HUES64 (cell line): ENCODE measurements at regions not wholly inside any gene's neighbourhood (a gene's known extent, or its start where the extent isn't known, plus 50 kb on each side); places are given as distances from the start of the nearest gene placed in this dataset.

Experiments
- H3K27ac ChIP-seq: 2 replicates; pipeline ENCODE4 v1.7.0; 2013; ENCODE audit warnings: low read depth, low read length, inconsistent platforms
- H3K27me3 ChIP-seq: 2 replicates; pipeline ENCODE4 v1.6.1; 2013; ENCODE audit warnings: mild to moderate bottlenecking, low read length; ENCODE audit not compliant: insufficient read depth
- H3K36me3 ChIP-seq: 2 replicates; pipeline ENCODE4 v1.6.1; 2013; ENCODE audit warnings: mild to moderate bottlenecking, low read length; ENCODE audit not compliant: insufficient read depth
- H3K4me1 ChIP-seq: 2 replicates; pipeline ENCODE4 v1.6.1; 2013; ENCODE audit warnings: mild to moderate bottlenecking, low read length, moderate library complexity; ENCODE audit not compliant: insufficient read depth
- H3K4me3 ChIP-seq: 2 replicates; pipeline ENCODE4 v1.5.1; 2013; ENCODE audit warnings: mild to moderate bottlenecking, low read length, moderate library complexity
- H3K9ac ChIP-seq: 2 replicates; pipeline ENCODE4 v1.6.1; 2013; ENCODE audit warnings: mild to moderate bottlenecking, low read depth, low read length
- H3K9me3 ChIP-seq: 2 replicates; pipeline ENCODE4 v1.6.1; 2013; ENCODE audit warnings: low read depth, low read length; ENCODE audit not compliant: insufficient read depth
- WGBS: fragments of 150-250, 120-280 bp; methylation state at CpG from one replicate; pipeline ENCODE4 v1.1.7; 2013; ENCODE audit warnings: missing lambda C conversion rate; 5-methylcytosine and 5-hydroxymethylcytosine counted together

DNA sequence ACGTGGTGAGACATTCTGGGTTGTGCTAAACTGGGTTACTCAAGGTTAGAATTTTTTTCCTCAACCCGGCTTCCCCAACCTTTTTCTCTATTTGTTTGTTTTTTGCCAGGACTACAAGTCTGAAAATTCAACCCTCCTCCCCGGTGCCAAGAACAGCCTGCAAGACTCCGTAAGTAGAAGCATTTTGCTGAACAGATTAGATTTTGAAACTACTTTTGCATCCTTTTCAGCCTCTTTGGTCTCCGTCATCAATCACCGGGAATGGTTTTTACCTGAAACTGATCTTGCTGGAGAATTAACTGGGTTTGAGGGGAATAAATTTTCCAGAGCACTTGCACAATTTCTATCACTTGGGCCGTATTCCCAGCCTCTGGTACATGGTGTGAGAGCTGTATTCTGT, 501.2 kb upstream of the EEF2KMT start:
- Histone ChIP-seq H3K36me3 (no peaks in the 10 kb centered on the region), H3K27me3 (no peaks in the 10 kb centered on the region), H3K4me1 (no peaks in the 10 kb centered on the region), H3K4me3 (no peak overlapping the region), H3K9ac (no peak overlapping the region), H3K9me3 (no peaks in the 10 kb centered on the region), H3K27ac (no peak overlapping the region)
- WGBS = 95% methylated on average over 7 of the region's 7 CpGs

DNA sequence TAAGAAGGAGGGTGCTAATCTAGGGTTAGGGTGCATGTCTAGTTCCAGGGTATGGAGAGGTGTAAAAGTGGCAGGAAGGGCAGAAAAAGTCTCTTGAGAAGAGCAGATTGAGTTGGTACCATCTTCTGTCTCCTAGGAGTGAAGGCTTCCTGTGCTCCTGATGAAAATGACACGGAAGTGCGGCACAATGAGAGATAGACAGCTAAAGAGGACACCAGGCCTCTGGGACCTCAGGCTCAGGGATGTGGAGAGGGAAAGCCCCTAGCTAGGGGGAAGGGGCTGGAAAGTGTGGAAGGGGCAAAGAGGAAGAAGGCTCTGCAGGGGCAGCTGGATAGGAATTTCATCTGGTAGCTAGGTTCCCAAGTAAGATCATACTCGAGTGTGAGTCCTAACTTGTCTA, 498.3 kb upstream of the EEF2KMT start:
- H3K27me3 ChIP-seq = no peaks in the 10 kb centered on the region
- no peaks in the 10 kb centered on the region for H3K36me3 ChIP-seq
- no peak overlapping the region for H3K4me3 ChIP-seq
- H3K4me1 ChIP-seq = no peaks in the 10 kb centered on the region
- H3K27ac ChIP-seq = no peak overlapping the region
- 97% methylated on average over 3 of the region's 3 CpGs for WGBS
- no peak overlapping the region for H3K9ac ChIP-seq
- no peaks in the 10 kb centered on the region for H3K9me3 ChIP-seq

DNA sequence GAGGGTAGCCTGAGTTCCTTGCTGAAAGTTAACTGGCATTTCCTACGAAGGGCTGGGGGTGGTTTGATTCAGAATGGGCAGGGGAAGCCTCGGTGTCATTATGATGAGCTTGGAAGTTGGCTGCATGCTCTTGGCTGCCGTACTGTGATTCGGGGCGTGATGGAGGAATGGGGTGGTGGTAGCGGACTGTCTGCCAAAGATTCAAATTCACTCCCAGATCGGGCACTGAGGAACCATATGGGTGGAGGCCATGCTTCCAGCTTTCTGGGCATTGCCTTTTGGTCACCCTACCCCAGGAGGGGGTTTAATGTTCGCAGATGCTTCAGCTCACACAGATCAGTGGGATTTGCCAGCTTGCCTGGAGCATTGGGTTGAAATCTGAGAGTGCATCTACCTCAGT, 492.8 kb upstream of the EEF2KMT start:
- Histone ChIP-seq H3K9ac (no peak overlapping the region), H3K4me3 (no peak overlapping the region), H3K4me1 (peaks cover 7% of the 10 kb centered on the region; the same call in 1 of the 2 replicates), H3K27me3 (no peaks in the 10 kb centered on the region), H3K27ac (no peak overlapping the region), H3K36me3 (no peaks in the 10 kb centered on the region), H3K9me3 (no peaks in the 10 kb centered on the region)
- WGBS = 91% methylated on average over 8 of the region's 8 CpGs

DNA sequence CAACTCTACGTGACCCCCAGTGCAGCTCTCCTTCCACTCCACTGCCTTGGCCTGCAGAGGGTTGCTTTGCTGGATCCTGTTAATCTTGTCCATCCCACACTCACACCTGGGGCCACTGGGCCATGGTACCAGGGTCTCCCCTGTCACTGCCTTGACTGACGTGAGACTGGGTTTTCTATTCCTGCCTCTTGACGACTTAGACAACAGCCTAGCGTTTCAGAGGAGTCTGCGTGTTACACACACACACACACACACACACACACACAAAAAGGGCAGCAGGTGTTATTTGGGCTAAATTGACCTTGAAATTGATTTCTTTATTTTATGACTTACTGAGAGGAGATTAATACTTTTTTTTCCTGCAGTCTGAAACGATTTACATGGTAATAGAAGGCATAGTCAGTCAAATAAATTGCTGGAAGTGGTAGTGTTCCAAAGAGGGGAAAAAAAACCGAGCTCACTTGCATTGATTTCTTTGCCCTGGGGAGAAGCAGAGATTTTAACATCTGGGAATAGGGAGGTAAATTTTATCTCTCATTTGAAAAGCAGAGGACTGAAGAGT, 492.3 kb upstream of the EEF2KMT start:
- Histone ChIP-seq H3K36me3 (no peaks in the 10 kb centered on the region), H3K27ac (no peak overlapping the region), H3K9ac (no peak overlapping the region), H3K27me3 (no peaks in the 10 kb centered on the region), H3K4me3 (no peak overlapping the region), H3K9me3 (no peaks in the 10 kb centered on the region), H3K4me1 (peaks cover 7% of the 10 kb centered on the region; the same call in 1 of the 2 replicates)
- 75% methylated on average over 6 of the region's 7 CpGs for WGBS

DNA sequence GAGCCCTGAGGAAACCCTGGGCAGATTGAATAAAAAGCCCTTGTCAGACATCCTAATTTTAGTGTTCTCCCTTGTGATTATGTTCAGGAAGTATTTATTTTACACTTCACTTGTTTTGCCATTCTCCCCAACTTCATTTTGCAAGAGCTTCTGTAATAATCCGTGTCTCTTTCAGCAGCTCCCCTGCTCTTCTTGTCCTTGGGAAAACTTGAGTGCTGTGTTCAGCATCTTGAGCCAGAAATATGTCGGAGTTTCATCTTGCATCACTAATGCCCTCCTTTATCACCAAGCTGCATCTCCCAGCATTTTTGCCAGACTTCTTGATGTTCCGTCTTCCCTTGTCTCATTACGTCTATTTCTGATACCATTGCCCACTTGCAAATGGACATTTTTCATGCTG, 486.5 kb upstream of the EEF2KMT start:
- 93% methylated on average over 4 of the region's 4 CpGs for WGBS
- Histone ChIP-seq H3K27ac (no peak overlapping the region), H3K27me3 (no peaks in the 10 kb centered on the region), H3K4me3 (no peak overlapping the region), H3K36me3 (no peaks in the 10 kb centered on the region), H3K9ac (no peak overlapping the region), H3K9me3 (no peaks in the 10 kb centered on the region), H3K4me1 (no peaks in the 10 kb centered on the region; the same call in 1 of the 2 replicates)

DNA sequence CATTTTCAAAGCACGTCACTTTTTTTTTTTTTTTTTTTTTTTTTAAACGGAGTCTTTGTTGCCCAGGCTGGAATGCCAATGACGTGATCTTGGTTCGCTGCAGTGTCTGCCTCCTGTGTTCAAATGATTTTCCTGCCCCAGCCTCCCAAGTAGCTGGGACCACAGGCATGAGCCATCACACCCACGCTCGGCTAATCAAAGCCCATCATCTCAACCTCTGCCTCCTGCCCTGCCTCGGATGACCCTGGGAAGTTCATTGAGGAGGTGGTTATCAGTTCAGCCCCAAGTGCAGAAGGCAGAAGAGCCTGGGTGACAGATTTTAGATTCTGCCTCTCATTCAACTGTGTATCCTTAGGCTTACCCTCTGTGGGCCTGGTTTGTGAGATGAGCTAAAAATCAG, 484.9 kb upstream of the EEF2KMT start:
- no peaks in the 10 kb centered on the region for H3K27me3 ChIP-seq
- H3K9ac ChIP-seq = no peak overlapping the region
- no peak overlapping the region for H3K4me3 ChIP-seq
- H3K27ac ChIP-seq = no peak overlapping the region
- H3K9me3 ChIP-seq = no peaks in the 10 kb centered on the region
- H3K36me3 ChIP-seq = no peaks in the 10 kb centered on the region
- H3K4me1 ChIP-seq = no peaks in the 10 kb centered on the region; the same call in 1 of the 2 replicates
- 87% methylated on average over 7 of the region's 7 CpGs for WGBS

DNA sequence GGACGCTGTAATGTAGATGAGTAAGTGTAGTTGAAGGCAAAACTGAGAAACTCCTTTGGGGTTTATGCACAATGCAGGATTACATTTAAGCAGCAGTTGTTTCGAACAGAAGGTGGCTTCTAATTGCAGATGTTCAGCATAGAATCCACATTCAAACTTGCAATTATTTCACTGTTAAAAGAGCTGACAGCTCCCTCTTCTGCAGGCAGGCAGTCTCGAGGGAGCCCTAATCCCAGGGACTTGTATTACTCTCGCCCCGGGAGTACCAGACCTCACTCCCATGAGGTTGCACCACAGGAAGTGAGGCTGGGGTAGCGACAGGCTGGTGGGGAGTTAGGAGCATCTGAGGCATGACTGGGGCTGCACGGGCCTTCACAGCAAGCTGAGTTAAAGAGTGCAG, 484.3 kb upstream of the EEF2KMT start:
- Histone ChIP-seq H3K27ac (no peak overlapping the region), H3K9ac (no peak overlapping the region), H3K4me3 (no peak overlapping the region), H3K9me3 (no peaks in the 10 kb centered on the region), H3K27me3 (no peaks in the 10 kb centered on the region), H3K36me3 (no peaks in the 10 kb centered on the region), H3K4me1 (no peaks in the 10 kb centered on the region; the same call in 1 of the 2 replicates)
- WGBS = 85% methylated on average over 7 of the region's 7 CpGs

DNA sequence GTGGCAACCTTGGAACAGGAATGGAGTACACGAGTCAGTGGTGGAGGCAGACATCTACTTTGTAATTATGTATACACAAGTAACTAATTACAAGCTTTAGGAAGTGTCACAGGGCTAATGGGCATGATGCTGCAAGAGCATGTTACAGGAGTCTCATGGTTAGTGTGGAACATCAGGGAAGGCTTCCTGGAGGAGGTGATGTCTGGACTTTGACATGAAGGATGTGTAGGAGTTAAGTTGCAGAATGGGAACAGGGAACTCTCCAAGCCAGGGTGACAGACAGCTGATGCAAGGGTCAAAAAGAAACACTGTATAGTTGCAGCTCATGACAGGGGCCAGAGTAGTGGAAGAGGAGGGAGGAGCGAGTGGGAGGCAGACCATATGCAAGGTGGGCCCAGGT, 483.8 kb upstream of the EEF2KMT start:
- no peak overlapping the region for H3K4me3 ChIP-seq
- 89% methylated on average over 1 of the region's 2 CpGs for WGBS
- no peak overlapping the region for H3K9ac ChIP-seq
- H3K9me3 ChIP-seq = no peaks in the 10 kb centered on the region
- H3K4me1 ChIP-seq = no peaks in the 10 kb centered on the region; the same call in 1 of the 2 replicates
- no peaks in the 10 kb centered on the region for H3K36me3 ChIP-seq
- H3K27me3 ChIP-seq = no peaks in the 10 kb centered on the region
- no peak overlapping the region for H3K27ac ChIP-seq

DNA sequence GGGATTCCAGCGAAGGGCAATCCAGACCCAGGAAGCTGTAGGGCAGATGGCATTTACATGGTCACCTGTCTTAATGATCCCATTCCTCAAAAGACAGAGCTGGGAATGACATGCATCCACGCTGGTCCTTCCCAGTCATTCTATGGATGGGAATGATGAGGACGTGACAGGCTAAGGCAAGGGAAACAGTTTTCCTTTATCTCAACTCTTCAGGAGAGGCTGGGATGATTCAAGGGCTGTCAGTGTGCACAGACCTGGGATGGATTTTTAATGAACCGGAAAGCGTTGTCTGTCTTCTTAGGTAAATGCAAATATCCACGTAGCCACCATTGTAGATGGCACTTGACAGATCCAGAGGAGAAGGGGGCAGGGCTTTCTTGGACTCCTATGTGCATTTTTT, 483.2 kb upstream of the EEF2KMT start:
- WGBS = 94% methylated on average over 6 of the region's 6 CpGs

DNA sequence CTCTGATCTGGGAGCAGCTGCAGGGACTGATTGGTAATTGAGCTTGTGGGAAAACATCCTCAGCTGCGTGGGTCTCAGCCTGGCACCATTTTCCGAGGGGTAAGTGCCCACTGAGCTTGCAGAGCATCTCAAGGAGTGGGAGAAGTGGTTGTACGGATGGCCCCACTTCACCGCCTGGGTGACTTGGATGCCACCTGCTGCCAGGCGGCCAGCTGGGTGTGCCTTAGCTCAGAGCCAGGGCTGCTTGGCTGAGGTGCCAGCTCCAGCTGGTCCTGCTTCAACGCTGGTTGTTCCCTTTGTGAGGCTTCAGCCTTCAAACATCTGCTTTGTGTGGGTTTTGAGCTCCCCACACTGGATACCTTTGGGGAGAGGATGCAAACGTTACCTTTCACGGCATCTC, 482.7 kb upstream of the EEF2KMT start:
- no peak overlapping the region for H3K27ac ChIP-seq

More for the DNA sequence above, 483.2 kb upstream of the EEF2KMT start:
- Histone ChIP-seq H3K27ac (no peak overlapping the region), H3K36me3 (no peaks in the 10 kb centered on the region), H3K9ac (no peak overlapping the region), H3K4me1 (no peaks in the 10 kb centered on the region; the same call in 1 of the 2 replicates), H3K27me3 (no peaks in the 10 kb centered on the region), H3K4me3 (no peak overlapping the region), H3K9me3 (no peaks in the 10 kb centered on the region)

DNA sequence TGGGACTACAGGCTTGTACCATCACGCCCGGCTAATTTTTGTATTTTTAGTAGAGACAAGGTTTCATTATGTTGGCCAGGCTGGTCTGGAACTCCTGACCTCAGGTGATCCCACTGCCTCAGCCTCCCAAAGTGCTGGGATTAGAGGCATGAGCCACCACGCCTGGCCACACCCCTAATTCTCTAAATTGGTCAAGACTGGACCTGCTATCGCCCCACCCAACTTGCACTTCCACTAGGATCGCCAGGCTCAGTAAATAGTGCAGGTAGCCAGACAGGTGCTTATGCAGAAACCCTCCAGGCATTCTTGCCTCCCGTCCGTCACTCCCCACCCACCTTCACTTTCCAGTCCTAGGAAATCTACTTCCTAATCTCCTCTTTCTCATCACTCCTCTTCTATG, 481.4 kb upstream of the EEF2KMT start:
- Histone ChIP-seq H3K4me3 (no peak overlapping the region), H3K4me1 (no peaks in the 10 kb centered on the region; the same call in 1 of the 2 replicates), H3K9me3 (no peaks in the 10 kb centered on the region), H3K9ac (no peak overlapping the region), H3K36me3 (no peaks in the 10 kb centered on the region), H3K27me3 (no peaks in the 10 kb centered on the region), H3K27ac (no peak overlapping the region)
- 89% methylated on average over 7 of the region's 7 CpGs for WGBS

More for the DNA sequence above, 482.7 kb upstream of the EEF2KMT start:
- H3K9me3 ChIP-seq = no peaks in the 10 kb centered on the region
- no peaks in the 10 kb centered on the region for H3K36me3 ChIP-seq
- no peak overlapping the region for H3K9ac ChIP-seq
- no peaks in the 10 kb centered on the region for H3K27me3 ChIP-seq
- no peaks in the 10 kb centered on the region; the same call in 1 of the 2 replicates for H3K4me1 ChIP-seq
- 92% methylated on average over 8 of the region's 8 CpGs for WGBS
- no peak overlapping the region for H3K4me3 ChIP-seq

DNA sequence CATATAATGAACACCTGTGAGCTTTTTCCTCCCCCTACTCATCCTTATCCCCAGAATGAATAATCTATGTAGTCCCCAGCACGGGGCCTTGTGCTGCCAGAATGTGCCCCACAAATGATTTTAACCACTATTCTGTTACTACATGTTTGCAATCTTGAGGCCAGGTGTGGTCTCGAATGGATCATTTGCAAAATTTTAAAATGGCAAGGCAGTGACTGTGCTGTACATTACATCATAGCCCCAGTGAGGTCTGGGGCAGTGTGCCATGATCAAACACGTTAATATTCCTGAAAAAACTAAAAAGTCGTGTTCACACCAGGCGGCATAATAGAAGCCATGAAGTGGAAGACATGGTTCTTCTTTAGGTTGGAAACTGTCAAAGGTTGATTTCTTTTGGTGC, 479.9 kb upstream of the EEF2KMT start:
- H3K9ac ChIP-seq = no peak overlapping the region
- no peaks in the 10 kb centered on the region for H3K36me3 ChIP-seq
- H3K9me3 ChIP-seq = no peaks in the 10 kb centered on the region
- WGBS = 92% methylated on average over 5 of the region's 5 CpGs
- no peaks in the 10 kb centered on the region for H3K27me3 ChIP-seq
- H3K4me1 ChIP-seq = no peaks in the 10 kb centered on the region; the same call in 1 of the 2 replicates
- no peak overlapping the region for H3K27ac ChIP-seq
- H3K4me3 ChIP-seq = no peak overlapping the region
